Nephron progenitor cell (in vitro differentiated cells): ENCODE measurements at regions not wholly inside any gene's neighbourhood (a gene's known extent, or its start where the extent isn't known, plus 50 kb on each side); places are given as distances from the start of the nearest gene placed in this dataset.

ENCODE experiments used
- DNase-seq: peaks from one replicate; pipeline ENCODE4 v3.0.0; 2021
- H3K27ac Mint-ChIP-seq: 2 replicates; pipeline ENCODE4 v1.8.0; 2021; ENCODE audit warnings: mild to moderate bottlenecking, moderate library complexity, mixed read lengths
- H3K27me3 Mint-ChIP-seq: 2 replicates; pipeline ENCODE4 v1.8.0; 2021; ENCODE audit warnings: mild to moderate bottlenecking, low read depth, mixed read lengths; ENCODE audit not compliant: poor library complexity
- H3K36me3 Mint-ChIP-seq: 2 replicates; pipeline ENCODE4 v1.8.0; 2021; ENCODE audit warnings: low read depth, mixed read lengths
- H3K4me1 Mint-ChIP-seq: 2 replicates; pipeline ENCODE4 v1.8.0; 2021; ENCODE audit warnings: mixed read lengths
- H3K4me3 Mint-ChIP-seq: 2 replicates; pipeline ENCODE4 v1.8.0; 2021; ENCODE audit warnings: mild to moderate bottlenecking, moderate library complexity, mixed read lengths
- H3K9me3 Mint-ChIP-seq: 2 replicates; pipeline ENCODE4 v1.8.0; 2021; ENCODE audit warnings: mild to moderate bottlenecking, moderate library complexity, mixed read lengths
- TF ChIP-seq, protein P1 (sequence below): fragments of 200-600 bp; sonication (generic); IDR thresholded peaks from 2 replicates; pipeline ENCODE4 v1.5.0; 2021; ENCODE audit warnings: antibody characterized with exemption

- Mint-ChIP-seq H3K36me3 (peaks cover 77% of the 10 kb centered on the region), H3K4me3 (no peak overlapping the region)
These were observed 105.9 kb upstream of the TMEM168 start for GRCh38 chr7:112896026-112896601.

DNA sequence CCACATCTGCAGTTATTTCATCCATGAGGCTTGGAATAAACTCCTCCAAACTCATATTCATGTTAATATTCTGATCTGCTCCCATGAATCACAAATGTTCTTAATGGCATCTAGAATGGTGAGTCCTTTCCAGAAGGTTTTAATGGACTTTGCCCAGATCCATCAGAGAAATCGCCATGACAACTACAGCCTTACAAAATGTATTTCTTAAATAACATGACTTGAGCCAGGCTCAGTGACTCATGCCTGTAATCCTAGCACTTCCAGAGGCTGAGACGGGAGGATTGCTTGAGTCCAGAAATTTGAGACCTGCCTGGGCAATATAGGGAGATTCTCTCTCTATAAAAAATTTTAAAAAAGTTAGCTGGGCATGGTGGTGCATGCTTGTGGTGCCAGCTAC, 102.1 kb upstream of the TMEM168 start:
- Mint-ChIP-seq H3K27me3 (no peaks in the 10 kb centered on the region), H3K36me3 (peaks cover 62% of the 10 kb centered on the region), H3K27ac (no peak overlapping the region), H3K9me3 (peaks cover 5% of the 10 kb centered on the region), H3K4me3 (no peak overlapping the region), H3K4me1 (peaks cover 6% of the 10 kb centered on the region)
- TF ChIP-seq, protein P1, sequence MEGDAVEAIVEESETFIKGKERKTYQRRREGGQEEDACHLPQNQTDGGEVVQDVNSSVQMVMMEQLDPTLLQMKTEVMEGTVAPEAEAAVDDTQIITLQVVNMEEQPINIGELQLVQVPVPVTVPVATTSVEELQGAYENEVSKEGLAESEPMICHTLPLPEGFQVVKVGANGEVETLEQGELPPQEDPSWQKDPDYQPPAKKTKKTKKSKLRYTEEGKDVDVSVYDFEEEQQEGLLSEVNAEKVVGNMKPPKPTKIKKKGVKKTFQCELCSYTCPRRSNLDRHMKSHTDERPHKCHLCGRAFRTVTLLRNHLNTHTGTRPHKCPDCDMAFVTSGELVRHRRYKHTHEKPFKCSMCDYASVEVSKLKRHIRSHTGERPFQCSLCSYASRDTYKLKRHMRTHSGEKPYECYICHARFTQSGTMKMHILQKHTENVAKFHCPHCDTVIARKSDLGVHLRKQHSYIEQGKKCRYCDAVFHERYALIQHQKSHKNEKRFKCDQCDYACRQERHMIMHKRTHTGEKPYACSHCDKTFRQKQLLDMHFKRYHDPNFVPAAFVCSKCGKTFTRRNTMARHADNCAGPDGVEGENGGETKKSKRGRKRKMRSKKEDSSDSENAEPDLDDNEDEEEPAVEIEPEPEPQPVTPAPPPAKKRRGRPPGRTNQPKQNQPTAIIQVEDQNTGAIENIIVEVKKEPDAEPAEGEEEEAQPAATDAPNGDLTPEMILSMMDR, result no peak
- DNase-seq, result no peak

More at GRCh38 chr7:112896026-112896601, 105.9 kb upstream of the TMEM168 start:
- no peak for DNase-seq
- H3K27ac Mint-ChIP-seq, result no peak overlapping the region
- TF ChIP-seq, protein P1, result no peak
- no peaks in the 10 kb centered on the region for H3K27me3 Mint-ChIP-seq
- H3K9me3 Mint-ChIP-seq, result peaks cover 30% of the 10 kb centered on the region
- no peaks in the 10 kb centered on the region for H3K4me1 Mint-ChIP-seq

DNA sequence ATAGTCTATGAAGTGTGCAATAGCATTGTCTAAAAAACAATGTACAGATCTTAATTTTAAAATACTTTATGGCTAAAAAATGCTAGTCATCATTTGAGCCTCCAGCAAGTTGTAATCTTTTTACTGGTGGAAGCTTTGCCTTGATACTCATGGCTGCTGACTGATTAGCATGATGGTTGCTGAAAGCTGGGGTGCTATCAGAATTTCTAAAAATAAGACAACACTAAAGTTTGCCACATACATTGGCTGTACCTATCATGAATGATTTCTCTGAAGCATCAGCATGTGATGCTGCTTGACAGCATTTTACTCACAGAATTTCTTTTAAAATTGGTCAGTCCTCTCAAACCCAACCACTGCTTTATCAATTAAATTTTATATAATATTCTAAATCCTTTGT, 101.5 kb upstream of the TMEM168 start:
- no peak for DNase-seq
- H3K4me1 Mint-ChIP-seq, result peaks cover 6% of the 10 kb centered on the region
- TF ChIP-seq, protein P1, result no peak
- H3K4me3 Mint-ChIP-seq, result no peak overlapping the region
- H3K27me3 Mint-ChIP-seq, result no peaks in the 10 kb centered on the region
- H3K9me3 Mint-ChIP-seq, result peaks cover 5% of the 10 kb centered on the region
- peaks cover 67% of the 10 kb centered on the region for H3K36me3 Mint-ChIP-seq
- no peak overlapping the region for H3K27ac Mint-ChIP-seq

DNA sequence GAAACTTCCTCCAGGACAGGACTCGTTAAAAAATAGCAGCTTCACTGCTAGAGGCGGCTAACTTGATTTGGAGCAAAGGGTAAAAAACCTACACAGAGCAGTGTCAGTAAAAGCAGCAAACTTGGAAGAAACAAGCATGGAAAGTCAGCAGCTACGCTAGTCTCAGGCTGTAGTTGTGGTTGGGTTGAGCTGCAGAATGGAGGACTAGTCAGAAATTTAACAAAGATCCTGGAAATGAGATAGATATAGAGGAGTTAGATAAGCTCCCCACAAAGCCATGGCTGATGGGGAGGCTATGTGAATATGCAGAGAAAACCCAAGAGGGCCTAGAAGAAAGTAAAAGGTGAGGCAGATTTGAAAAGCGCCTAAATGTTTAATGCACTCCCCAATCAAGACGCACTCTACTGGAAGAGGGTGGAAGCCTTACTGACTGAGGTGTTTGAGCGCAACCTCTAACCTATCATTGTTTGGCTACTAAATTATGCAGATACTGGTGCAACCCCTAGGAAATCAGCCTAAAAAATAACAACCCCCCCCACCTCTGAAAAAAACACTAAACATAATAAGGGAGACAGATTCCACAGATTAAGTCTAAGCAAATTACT, 99.7 kb upstream of the TMEM168 start:
- Mint-ChIP-seq H3K27ac (peak overlapping the region; percentile 68), H3K36me3 (peaks cover 72% of the 10 kb centered on the region), H3K4me3 (no peak overlapping the region), H3K9me3 (peaks cover 14% of the 10 kb centered on the region), H3K4me1 (peaks cover 6% of the 10 kb centered on the region), H3K27me3 (no peaks in the 10 kb centered on the region)
- TF ChIP-seq, protein P1, result no peak
- no peak for DNase-seq

DNA sequence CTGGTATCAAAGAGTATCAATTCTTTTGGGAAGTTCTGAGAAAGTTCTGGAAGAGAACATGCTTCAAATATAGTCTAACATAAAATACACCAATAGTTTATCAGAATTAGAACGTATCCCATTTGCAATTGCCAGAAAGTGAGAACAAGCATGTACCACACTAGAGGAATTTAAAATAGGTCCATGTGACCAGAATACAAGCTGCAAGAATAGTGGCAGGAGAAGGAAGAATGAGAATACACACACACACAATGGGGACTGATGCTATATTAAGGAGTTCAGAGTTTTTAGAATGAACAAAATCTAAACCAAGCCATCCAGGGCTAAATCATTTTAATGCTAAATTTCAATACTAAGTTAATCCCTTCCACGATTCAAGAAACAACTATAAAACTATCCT, 99.1 kb upstream of the TMEM168 start:
- DNase-seq, result no peak
- H3K27ac Mint-ChIP-seq, result no peak overlapping the region
- H3K4me3 Mint-ChIP-seq, result no peak overlapping the region
- H3K9me3 Mint-ChIP-seq, result peaks cover 14% of the 10 kb centered on the region
- H3K36me3 Mint-ChIP-seq, result peaks cover 74% of the 10 kb centered on the region
- no peaks in the 10 kb centered on the region for H3K27me3 Mint-ChIP-seq
- peaks cover 6% of the 10 kb centered on the region for H3K4me1 Mint-ChIP-seq
- TF ChIP-seq, protein P1, result no peak

DNA sequence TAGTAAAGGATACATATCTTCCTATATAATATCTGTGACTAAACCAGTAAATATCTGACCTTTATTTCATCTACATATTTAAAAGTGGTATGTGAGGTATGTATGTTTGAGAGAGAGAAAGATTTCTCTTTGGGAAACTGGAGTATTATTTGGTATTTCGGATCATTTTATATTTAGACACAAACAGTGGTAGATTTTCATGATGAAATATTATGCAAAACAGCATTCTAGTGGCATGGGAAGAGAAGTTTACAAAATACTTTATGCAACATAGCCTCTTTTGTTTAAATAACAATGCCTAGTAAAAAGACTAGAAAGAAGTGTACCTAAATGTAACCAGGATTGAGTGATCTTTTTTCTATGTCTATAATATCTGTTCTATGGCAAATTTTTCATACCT, 98.6 kb upstream of the TMEM168 start:
- Mint-ChIP-seq H3K27me3 (no peaks in the 10 kb centered on the region), H3K9me3 (peaks cover 10% of the 10 kb centered on the region), H3K4me1 (peaks cover 6% of the 10 kb centered on the region), H3K36me3 (peaks cover 74% of the 10 kb centered on the region), H3K4me3 (no peak overlapping the region), H3K27ac (no peak overlapping the region)
- TF ChIP-seq, protein P1, result no peak
- no peak for DNase-seq
